ENCODE measurements at regions not wholly inside any gene's neighbourhood (a gene's known extent, or its start where the extent isn't known, plus 50 kb on each side); places are given as distances from the start of the nearest gene placed in this dataset.

GRCh38 chr5:25995209-25995608, 1043.2 kb downstream of the CDH9 start:
- intact Hi-C loops (cut with micrococcal nuclease; ENCODE audit: unreplicated experiment) (no loop called here), in situ Hi-C loops (cut with MboI) (no loop called here)
- Histone ChIP-seq H2AFZ (ENCODE audit: control insufficient read depth, low read depth, low read length) (no peak overlapping the region), H3K36me3 (ENCODE audit: control insufficient read depth in 2 of 2, insufficient read depth in 2 of 2, low read length in 1 of 2) (no peaks in the 10 kb centered on the region), H3K79me2 (ENCODE audit: control insufficient read depth, insufficient read depth, low read length) (no peaks in the 10 kb centered on the region), H3K27ac (ENCODE audit: control insufficient read depth, insufficient read depth) (no peak overlapping the region), H3K27me3 (replicated peaks in 1 of 2; ENCODE audit: control insufficient read depth in 2 of 2, insufficient read depth in 2 of 2, low read length in 1 of 2) (no peaks in the 10 kb centered on the region), H3K4me2 (ENCODE audit: control insufficient read depth, insufficient read depth) (no peak overlapping the region), H3K9ac (ENCODE audit: control insufficient read depth, insufficient read depth, low read length) (no peak overlapping the region), H4K20me1 (ENCODE audit: control insufficient read depth, insufficient read depth) (no peaks in the 10 kb centered on the region), H3K9me3 (replicated peaks; ENCODE audit: control insufficient read depth, insufficient read depth, low read length) (no peaks in the 10 kb centered on the region), H3K4me3 (no peak overlapping the region), H3K4me1 (ENCODE audit: control insufficient read depth, insufficient read depth, low read length) (no peaks in the 10 kb centered on the region)
- 45% methylated on average over 2 of the region's 2 CpGs for WGBS (ENCODE audit: insufficient coverage, insufficient replicate concordance, low lambda C conversion rate, missing lambda C conversion rate)
- CTCF ChIA-PET, result no interaction called here
- POLR2A ChIA-PET, result no interaction called here
- RAD21 ChIA-PET (ENCODE audit: unreplicated experiment), result no interaction called here
- no peak for ATAC-seq
- no peak for FAIRE-seq
- DNase-seq (ENCODE audit: low read depth, low spot score), result no peak
- SMC1A ChIA-PET (ENCODE audit: uncharacterized antibody, unreplicated experiment), result interaction anchor here (1.0 kb wide), 1 partner anchor 30 kb away, joined by 4 read pairs; no protein-coding TSS in a partner anchor
- BruUV-seq (replicated peaks), result no TSS peak
- no peak for TF ChIP-seq PRDM15 (CRISPR knock-in tag; IDR thresholded peaks at IDR 0.05)
- no peak for TF ChIP-seq CBX5 (IDR thresholded peaks at IDR 0.05; ENCODE audit: low read depth)
- no peak for TF ChIP-seq GATAD2B (conservative IDR thresholded peaks at IDR 0.05; ENCODE audit: low read depth)
- no peak for TF ChIP-seq PAX5 (IDR thresholded peaks at IDR 0.05; ENCODE audit: borderline replicate concordance, low read depth, low read length)
- no peak for TF ChIP-seq ZSCAN29 (IDR thresholded peaks at IDR 0.05)
- TF ChIP-seq NFYA (IDR thresholded peaks at IDR 0.05; ENCODE audit: borderline replicate concordance, low read depth, low read length), result no peak
